Subcutaneous abdominal adipose tissue (tissue), 5 donors: ENCODE measurements at regions not wholly inside any gene's neighbourhood (a gene's known extent, or its start where the extent isn't known, plus 50 kb on each side); places are given as distances from the start of the nearest gene placed in this dataset.

Source experiments
- H3K27ac ChIP-seq: one replicate; pipeline ENCODE4 v1.7.0; 2013; ENCODE audit warnings: low read depth, mild to moderate bottlenecking, inconsistent platforms, low read length, moderate library complexity
- H3K27me3 ChIP-seq, 5 donors: one replicate each; pipeline ENCODE4 v1.7.0; 2013; ENCODE audit warnings: low read length in 5 of 5, inconsistent platforms in 1 of 5; ENCODE audit not compliant: control insufficient read depth in 5 of 5, insufficient read depth in 4 of 5
- H3K36me3 ChIP-seq, 5 donors: one replicate each; pipeline ENCODE4 v1.7.0; 2013; ENCODE audit warnings: low read length in 5 of 5; ENCODE audit not compliant: control insufficient read depth in 5 of 5, insufficient read depth in 5 of 5
- H3K4me1 ChIP-seq, 5 donors: one replicate each; pipeline ENCODE4 v1.7.0; 2013; ENCODE audit warnings: low read length in 5 of 5, mild to moderate bottlenecking in 3 of 5, moderate library complexity in 1 of 5; ENCODE audit not compliant: control insufficient read depth in 5 of 5, insufficient read depth in 5 of 5
- H3K4me3 ChIP-seq, 5 donors: one replicate each; pipeline ENCODE4 v1.7.0; 2013; ENCODE audit warnings: low read length in 5 of 5, low read depth in 1 of 5
- H3K9ac ChIP-seq, 5 donors: one replicate each; pipeline ENCODE4 v1.7.0; 2013; ENCODE audit warnings: low read length in 5 of 5, mild to moderate bottlenecking in 4 of 5, moderate library complexity in 3 of 5
- H3K9me3 ChIP-seq, 5 donors: one replicate each; pipeline ENCODE4 v1.7.0; 2013; ENCODE audit warnings: low read length in 5 of 5; ENCODE audit not compliant: control insufficient read depth in 5 of 5
- donor health status: healthy.
- donor health status: healthy.
- donor health status: healthy.
- donor health status: healthy.
- donor health status: healthy.

DNA sequence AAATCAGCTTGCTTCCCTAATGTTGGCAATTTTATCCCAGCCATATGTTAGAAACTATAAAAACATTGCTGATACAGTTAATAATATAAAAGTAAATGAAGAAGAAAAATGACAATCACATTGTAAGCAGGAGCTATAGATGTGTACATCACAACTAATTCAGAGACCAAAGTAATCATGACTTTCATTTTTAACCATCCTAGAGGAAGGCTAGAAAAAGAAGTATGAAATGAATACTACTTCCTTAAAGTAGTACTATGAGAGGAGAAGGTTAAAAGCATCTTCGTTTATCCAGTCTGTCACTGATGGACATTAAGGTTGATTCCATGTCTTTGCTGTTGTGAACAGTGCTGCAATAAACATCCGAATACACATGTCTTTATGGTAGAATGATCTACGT lies 135.5 kb downstream of the IRS2 start:
- no peaks in the 10 kb centered on the region for H3K9me3 ChIP-seq
- no peak overlapping the region for H3K4me3 ChIP-seq
- H3K27me3 ChIP-seq, result peaks cover 0 to 2% (median 0%) of the 10 kb centered on the region in 5 donors
- H3K9ac ChIP-seq, result no peak overlapping the region
- no peak overlapping the region for H3K27ac ChIP-seq
- peaks cover 8 to 35% (median 24%) of the 10 kb centered on the region in 5 donors for H3K4me1 ChIP-seq
- no peaks in the 10 kb centered on the region for H3K36me3 ChIP-seq

DNA sequence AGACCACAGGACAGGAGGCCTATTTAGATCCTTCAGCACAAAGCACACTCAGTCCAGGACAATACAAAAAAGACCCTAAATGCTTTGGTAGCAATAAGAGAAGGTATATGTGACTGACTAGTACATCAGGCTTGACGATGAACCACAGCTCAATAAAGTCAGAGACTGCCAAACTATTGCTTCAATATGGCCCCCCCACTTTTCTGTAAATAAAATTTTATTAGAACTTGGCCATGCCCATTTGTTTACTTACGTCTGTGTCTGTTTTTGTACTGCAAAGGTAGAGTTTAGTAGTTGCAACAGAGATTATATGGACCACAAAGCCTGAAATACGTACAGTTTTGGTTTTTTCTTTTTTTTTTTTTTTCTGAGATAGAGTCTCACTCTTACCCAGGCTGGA lies 136.7 kb downstream of the IRS2 start:
- H3K9me3 ChIP-seq, result no peaks in the 10 kb centered on the region
- no peak overlapping the region for H3K27ac ChIP-seq

DNA sequence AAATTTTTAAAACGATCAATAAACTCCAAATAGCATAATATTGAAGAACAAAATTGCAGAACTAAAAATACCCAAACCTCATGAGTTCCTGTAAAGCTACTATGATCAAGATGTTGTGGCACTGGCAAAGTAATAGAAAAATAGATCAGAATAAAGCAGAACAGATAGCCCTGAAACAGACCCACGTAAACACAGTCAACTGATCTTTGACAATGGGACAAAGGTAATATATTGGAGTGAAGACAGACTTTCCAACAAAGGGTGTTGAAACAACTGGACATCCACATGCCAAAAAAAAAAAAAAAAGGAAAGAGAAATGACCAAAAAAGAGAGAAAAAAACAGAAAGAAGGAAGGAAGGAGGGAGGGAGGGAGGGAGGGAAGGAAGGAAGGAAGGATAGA lies 138.7 kb downstream of the IRS2 start:
- Histone ChIP-seq H3K4me1 (peaks cover 0 to 12% (median 10%) of the 10 kb centered on the region in 5 donors), H3K9ac (no peak overlapping the region), H3K4me3 (no peak overlapping the region), H3K36me3 (no peaks in the 10 kb centered on the region), H3K27me3 (peaks cover 0 to 2% (median 0%) of the 10 kb centered on the region in 5 donors), H3K27ac (no peak overlapping the region), H3K9me3 (no peaks in the 10 kb centered on the region)

More for the DNA sequence above, 136.7 kb downstream of the IRS2 start:
- Histone ChIP-seq H3K4me1 (peaks cover 2 to 24% (median 14%) of the 10 kb centered on the region in 5 donors), H3K27me3 (peaks cover 0 to 2% (median 0%) of the 10 kb centered on the region in 5 donors), H3K36me3 (no peaks in the 10 kb centered on the region), H3K9ac (no peak overlapping the region), H3K4me3 (no peak overlapping the region)

DNA sequence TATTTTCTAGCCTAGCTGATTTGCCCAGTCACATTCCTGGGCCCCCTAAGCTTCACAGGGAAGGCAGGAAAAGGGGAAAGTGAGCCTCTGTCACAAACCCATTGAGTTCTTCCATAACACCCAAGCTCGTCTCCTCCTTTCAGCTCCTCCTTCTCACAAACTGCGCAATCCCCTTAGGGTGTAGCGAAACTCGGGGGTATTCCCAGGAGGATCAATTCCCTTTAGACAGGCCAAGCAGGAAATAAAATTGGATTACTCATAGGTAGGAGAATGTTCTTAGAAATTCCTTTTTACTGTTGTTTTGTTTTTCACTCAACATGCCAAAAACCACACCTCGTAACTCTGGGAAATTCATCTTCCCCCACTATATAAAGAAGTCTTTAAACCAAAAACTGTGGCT lies 139.3 kb downstream of the IRS2 start:
- H3K4me3 ChIP-seq, result no peak overlapping the region
- peaks cover 0 to 8% (median 5%) of the 10 kb centered on the region in 5 donors for H3K4me1 ChIP-seq
- peaks cover 0 to 3% (median 0%) of the 10 kb centered on the region in 5 donors for H3K27me3 ChIP-seq
- H3K9me3 ChIP-seq, result no peaks in the 10 kb centered on the region
- H3K9ac ChIP-seq, result no peak overlapping the region
- no peak overlapping the region for H3K27ac ChIP-seq
- H3K36me3 ChIP-seq, result no peaks in the 10 kb centered on the region

DNA sequence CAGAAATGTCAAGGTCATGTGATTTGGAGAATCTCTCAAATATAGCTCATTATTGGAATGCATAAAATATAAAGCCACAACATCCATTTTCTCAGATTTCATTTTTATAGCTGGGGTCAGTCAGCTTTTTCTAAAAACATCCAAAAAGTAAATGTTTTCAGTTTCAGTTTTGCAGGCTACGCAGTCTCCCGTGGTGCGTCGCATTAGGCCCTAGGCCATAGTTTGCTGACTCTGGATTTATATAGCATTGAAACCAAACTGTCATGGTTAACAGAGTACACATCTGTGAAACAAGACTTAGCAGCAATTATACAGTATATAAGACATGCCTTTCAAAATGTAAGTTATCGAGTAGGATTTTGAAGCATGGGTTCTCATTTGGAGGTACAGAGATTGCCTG lies 140.0 kb downstream of the IRS2 start:
- H3K27me3 ChIP-seq, result peaks cover 0 to 3% (median 0%) of the 10 kb centered on the region in 5 donors
- H3K27ac ChIP-seq, result no peak overlapping the region
- peaks cover 0 to 5% (median 2%) of the 10 kb centered on the region in 5 donors for H3K9me3 ChIP-seq
- H3K4me1 ChIP-seq, result peaks cover 0 to 1% (median 0%) of the 10 kb centered on the region in 5 donors
- no peak overlapping the region for H3K4me3 ChIP-seq
- H3K9ac ChIP-seq, result no peak overlapping the region
- no peaks in the 10 kb centered on the region for H3K36me3 ChIP-seq

DNA sequence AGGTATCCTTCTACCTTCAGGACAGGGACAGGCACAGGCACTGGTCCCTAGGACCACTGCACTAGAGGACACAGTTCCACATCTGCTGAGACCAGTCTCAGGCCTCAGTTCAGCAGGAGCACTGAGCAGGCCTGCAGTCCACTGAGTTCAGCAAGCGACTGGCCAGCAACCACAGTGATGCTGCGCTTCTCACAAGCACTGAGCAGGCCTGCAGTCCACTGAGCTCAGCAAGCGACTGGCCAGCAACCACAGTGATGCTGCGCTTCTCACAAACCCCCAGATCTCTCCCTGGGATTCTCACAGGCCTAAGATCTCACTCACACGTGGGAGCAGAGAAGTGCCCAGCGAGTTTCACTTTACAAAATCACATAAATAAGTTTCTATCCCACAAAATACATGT lies 140.6 kb downstream of the IRS2 start:
- Histone ChIP-seq H3K9ac (no peak overlapping the region), H3K9me3 (peaks cover 3 to 11% (median 8%) of the 10 kb centered on the region in 5 donors), H3K27me3 (peaks cover 0 to 3% (median 0%) of the 10 kb centered on the region in 5 donors), H3K36me3 (no peaks in the 10 kb centered on the region), H3K27ac (no peak overlapping the region), H3K4me3 (no peak overlapping the region), H3K4me1 (no peaks in the 10 kb centered on the region)

DNA sequence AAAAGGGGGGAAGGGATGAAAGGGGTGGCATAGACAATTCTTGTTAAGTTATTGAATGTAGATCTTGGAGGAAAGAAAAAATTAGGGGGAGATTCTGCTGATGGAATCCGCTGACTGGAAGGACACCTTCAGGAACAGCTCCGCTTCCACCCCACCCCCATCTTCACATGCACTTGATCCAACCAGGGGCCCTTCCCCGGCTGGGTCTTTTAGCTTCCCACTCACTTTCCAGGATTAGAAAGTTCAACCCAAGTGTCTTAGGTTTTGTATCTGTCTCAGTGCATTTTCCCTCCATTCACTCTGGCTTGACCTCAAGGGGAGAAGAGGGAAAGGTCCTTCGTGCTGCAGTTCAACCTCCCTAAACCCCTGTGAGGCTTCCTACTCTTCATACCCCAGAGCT lies 141.4 kb downstream of the IRS2 start:
- no peaks in the 10 kb centered on the region for H3K36me3 ChIP-seq
- no peak overlapping the region for H3K27ac ChIP-seq
- peaks cover 9 to 18% (median 16%) of the 10 kb centered on the region in 5 donors for H3K9me3 ChIP-seq
- H3K4me1 ChIP-seq, result no peaks in the 10 kb centered on the region
- no peak overlapping the region for H3K9ac ChIP-seq
- H3K4me3 ChIP-seq, result no peak overlapping the region
- H3K27me3 ChIP-seq, result peaks cover 0 to 3% (median 0%) of the 10 kb centered on the region in 5 donors

DNA sequence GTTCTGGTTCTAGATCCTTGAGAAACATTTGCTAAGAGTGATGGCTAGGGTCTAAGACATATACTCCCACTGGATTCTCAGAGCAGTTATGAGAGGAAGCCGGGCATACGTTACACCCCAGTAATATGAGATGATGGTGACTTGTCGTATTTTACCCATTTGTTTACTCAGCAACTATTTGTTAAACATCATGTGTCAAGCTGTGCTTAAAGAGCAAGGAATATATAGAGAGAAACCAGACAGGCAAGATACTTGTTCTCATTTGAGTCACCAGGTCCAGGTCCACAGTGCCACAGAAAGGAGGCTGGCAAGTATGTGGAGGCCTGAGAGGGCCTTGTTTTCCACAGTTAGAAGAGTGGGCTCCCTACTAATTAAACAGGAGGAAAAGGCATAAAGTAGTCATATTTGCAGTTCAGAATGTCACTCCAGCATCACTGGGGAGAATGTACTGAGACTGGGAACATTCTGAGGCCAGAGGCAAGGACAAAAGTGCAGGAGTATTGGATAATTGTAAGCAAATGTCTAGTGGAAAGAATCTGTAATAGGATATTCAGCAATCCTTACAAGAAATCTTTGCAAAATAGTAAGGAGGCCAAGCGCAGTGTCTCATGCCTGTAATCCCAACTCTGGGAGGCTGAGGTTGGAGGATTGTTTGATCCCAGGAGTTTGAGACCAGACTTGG lies 142.2 kb downstream of the IRS2 start:
- H3K4me3 ChIP-seq, result no peak overlapping the region
- no peaks in the 10 kb centered on the region for H3K36me3 ChIP-seq
- no peak overlapping the region for H3K27ac ChIP-seq
- peaks cover 0 to 3% (median 0%) of the 10 kb centered on the region in 5 donors for H3K27me3 ChIP-seq
- H3K9ac ChIP-seq, result no peak overlapping the region
- peaks cover 9 to 22% (median 20%) of the 10 kb centered on the region in 5 donors for H3K9me3 ChIP-seq
- H3K4me1 ChIP-seq, result no peaks in the 10 kb centered on the region

DNA sequence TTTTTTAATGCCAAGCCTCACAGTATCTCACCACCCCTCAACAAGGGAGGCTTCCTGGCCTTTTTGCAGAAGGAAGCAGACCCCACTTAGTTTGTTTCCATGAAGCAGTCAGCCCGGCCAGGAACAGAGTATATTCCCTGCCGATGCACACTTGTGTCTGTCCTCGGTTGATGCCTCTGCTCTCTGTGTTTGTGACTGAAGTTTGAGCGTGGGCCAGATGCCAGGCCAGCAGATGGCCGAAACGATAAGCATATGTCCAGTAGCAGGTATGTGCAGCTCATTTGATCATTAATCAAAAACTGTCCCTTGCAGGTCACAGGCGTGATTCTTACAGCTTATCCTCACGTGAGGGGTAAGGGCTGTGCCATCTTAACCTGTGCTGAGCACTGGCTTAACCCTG lies 144.0 kb downstream of the IRS2 start:
- Histone ChIP-seq H3K4me1 (no peaks in the 10 kb centered on the region), H3K9me3 (peaks cover 9 to 28% (median 22%) of the 10 kb centered on the region in 5 donors), H3K27ac (no peak overlapping the region), H3K27me3 (peaks cover 0 to 3% (median 0%) of the 10 kb centered on the region in 5 donors), H3K9ac (no peak overlapping the region), H3K4me3 (no peak overlapping the region), H3K36me3 (no peaks in the 10 kb centered on the region)

DNA sequence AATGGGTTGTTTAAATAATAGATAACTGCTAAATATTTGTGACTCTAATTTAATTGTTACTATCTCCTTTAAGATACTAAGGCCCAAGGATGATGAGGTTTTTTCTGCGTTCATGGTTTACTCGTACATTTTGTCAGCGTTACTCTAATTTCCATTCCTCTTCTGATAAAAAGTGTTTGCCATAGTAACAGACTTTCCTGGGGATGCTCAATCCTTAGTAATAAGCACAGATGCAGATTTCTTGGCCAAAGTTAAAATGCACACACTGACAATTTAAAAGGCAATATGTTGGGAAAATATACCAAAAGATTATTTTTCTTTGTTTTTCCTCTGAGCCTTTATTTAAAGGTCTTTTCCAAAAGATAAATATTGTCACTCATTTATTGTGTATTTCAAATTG lies 149.6 kb downstream of the IRS2 start:
- peaks cover 0 to 3% (median 0%) of the 10 kb centered on the region in 5 donors for H3K27me3 ChIP-seq
- no peak overlapping the region for H3K27ac ChIP-seq
- H3K4me1 ChIP-seq, result no peaks in the 10 kb centered on the region
- peaks cover 9 to 35% (median 20%) of the 10 kb centered on the region in 5 donors for H3K9me3 ChIP-seq
- H3K9ac ChIP-seq, result no peak overlapping the region
- no peak overlapping the region for H3K4me3 ChIP-seq
- no peaks in the 10 kb centered on the region for H3K36me3 ChIP-seq
